H1 (cell line): ENCODE measurements at regions not wholly inside any gene's neighbourhood (a gene's known extent, or its start where the extent isn't known, plus 50 kb on each side); places are given as distances from the start of the nearest gene placed in this dataset.

ENCODE experiments used
- CTCF ChIA-PET: fragments of 300-600 bp; sonication (Branson Sonifier 250); formaldehyde crosslinking; loops from one replicate; lab custom pipeline; 2021; ENCODE audit not compliant: partially characterized antibody; lab: Charles Lee
- POLR2A ChIA-PET: fragments of 300-600 bp; sonication (Branson Sonifier 250); formaldehyde crosslinking; loops from one replicate; lab custom pipeline; 2021; ENCODE audit warnings: inconsistent platforms; ENCODE audit not compliant: partially characterized antibody; lab: Charles Lee
- DNase-seq, 2 experiments: peaks; one replicate each; pipeline versions ENCODE4 v3.0.0 to v3.0.0-alpha.2; 2010 to 2022; ENCODE audit warnings: low spot score in 2 of 2, low read depth in 1 of 2, mixed read lengths in 1 of 2
- FAIRE-seq: peaks from 2 replicates; lab custom pipeline; 2011; peaks lifted over from hg19 to GRCh38; lab: Jason Lieb, UNC
- H2AFZ ChIP-seq: 2 replicates; pipeline ENCODE4 v1.8.1; 2012; ENCODE audit warnings: low read length, inconsistent platforms
- H2AK5ac ChIP-seq: 2 replicates; pipeline ENCODE4 v1.6.1; 2013; ENCODE audit warnings: low read depth, low read length
- H2BK120ac ChIP-seq: replicated peaks from 2 replicates; pipeline ENCODE3; 2013; ENCODE audit warnings: low read depth, low read length, inconsistent platforms
- H2BK12ac ChIP-seq: 2 replicates; pipeline ENCODE4 v1.6.1; 2013; ENCODE audit warnings: low read depth, low read length
- H2BK15ac ChIP-seq: 2 replicates; pipeline ENCODE4 v1.6.1; 2013; ENCODE audit warnings: low read length
- H2BK20ac ChIP-seq: 2 replicates; pipeline ENCODE4 v1.6.1; 2013; ENCODE audit warnings: low read length
- H2BK5ac ChIP-seq: 2 replicates; pipeline ENCODE4 v1.6.1; 2013; ENCODE audit warnings: low read depth, low read length
- H3K14ac ChIP-seq: 2 replicates; pipeline ENCODE4 v1.6.1; 2013; ENCODE audit warnings: inconsistent platforms; ENCODE audit not compliant: insufficient read length
- H3K18ac ChIP-seq: 2 replicates; pipeline ENCODE4 v1.6.1; 2013; ENCODE audit warnings: low read length; ENCODE audit errors: extremely low read depth
- H3K23ac ChIP-seq: 2 replicates; pipeline ENCODE4 v1.6.1; 2013; ENCODE audit warnings: inconsistent platforms; ENCODE audit not compliant: insufficient read length
- H3K23me2 ChIP-seq: 2 replicates; pipeline ENCODE4 v1.6.1; 2013; ENCODE audit warnings: low read depth, low read length
- H3K27ac ChIP-seq: 2 replicates; pipeline ENCODE4 v1.6.1; 2011; ENCODE audit warnings: low read depth, low read length, inconsistent platforms
- H3K27me3 ChIP-seq, 4 experiments: replicated peaks in 1 of 4; 1 replicate in 1 of 4; 2 replicates in 3 of 4; pipeline versions ENCODE4 v1.6.1 to v1.8.1; 2011 to 2013; ENCODE audit warnings: low read length in 3 of 4, mild to moderate bottlenecking in 3 of 4, inconsistent platforms in 2 of 4, mixed read lengths in 2 of 4, moderate library complexity in 1 of 4; ENCODE audit not compliant: control insufficient read depth in 3 of 4, insufficient read depth in 3 of 4; ENCODE audit errors: extremely low read depth in 1 of 4
- H3K36me3 ChIP-seq, 4 experiments: 2 replicates each; pipeline versions ENCODE4 v1.6.1 to v1.8.1; 2011 to 2013; ENCODE audit warnings: mild to moderate bottlenecking in 4 of 4, low read length in 3 of 4, moderate library complexity in 2 of 4, control low read depth in 1 of 4, inconsistent platforms in 1 of 4; ENCODE audit not compliant: insufficient read depth in 4 of 4, control insufficient read depth in 2 of 4
- H3K4ac ChIP-seq: replicated peaks from 2 replicates; pipeline ENCODE3; 2013; ENCODE audit warnings: low read length, low read depth, mixed read lengths, inconsistent platforms; ENCODE audit not compliant: insufficient read length
- H3K4me1 ChIP-seq, 4 experiments: replicated peaks in 1 of 4; 1 replicate in 1 of 4; 2 replicates in 3 of 4; pipeline versions ENCODE4 v1.6.1 to v1.8.1; 2011 to 2013; ENCODE audit warnings: low read length in 3 of 4, inconsistent platforms in 2 of 4, mixed read lengths in 1 of 4; ENCODE audit not compliant: insufficient read depth in 4 of 4, control insufficient read depth in 3 of 4
- H3K4me2 ChIP-seq, 2 experiments: 2 replicates each; pipeline versions ENCODE4 v1.6.1 to v1.8.1; 2011 to 2013; ENCODE audit warnings: low read depth in 2 of 2, low read length in 2 of 2, control low read depth in 1 of 2, inconsistent platforms in 1 of 2, mild to moderate bottlenecking in 1 of 2; ENCODE audit not compliant: insufficient read depth in 1 of 2
- H3K4me3 ChIP-seq, 4 experiments: fragments of 200-600, 300-600 bp in 1 of 4; sonication (generic), shearing (Covaris generic), sonication (Bioruptor Twin) in 1 of 4; 2 replicates each; pipeline versions ENCODE4 v1.5.1 to v1.8.1; 2011 to 2016; ENCODE audit warnings: low read length in 4 of 4, low read depth in 3 of 4, control low read depth in 2 of 4, inconsistent platforms in 2 of 4, mild to moderate bottlenecking in 2 of 4, mixed read lengths in 1 of 4, moderate library complexity in 1 of 4; ENCODE audit not compliant: insufficient read depth in 2 of 4; ENCODE audit errors: extremely low read depth in 1 of 4
- H3K56ac ChIP-seq: replicated peaks from 2 replicates; pipeline ENCODE3; 2013; ENCODE audit warnings: low read depth, mild to moderate bottlenecking, mixed read lengths, low read length, inconsistent platforms; ENCODE audit not compliant: insufficient read length
- H3K79me1 ChIP-seq: 2 replicates; pipeline ENCODE4 v1.6.1; 2013; ENCODE audit warnings: low read depth, low read length, control low read depth
- H3K79me2 ChIP-seq, 2 experiments: 2 replicates each; pipeline versions ENCODE4 v1.6.1 to v1.8.1; 2012 to 2013; ENCODE audit warnings: low read length in 2 of 2, mild to moderate bottlenecking in 2 of 2, inconsistent platforms in 1 of 2; ENCODE audit not compliant: insufficient read depth in 2 of 2, control insufficient read depth in 1 of 2
- H3K9ac ChIP-seq, 4 experiments: replicated peaks in 1 of 4; 1 replicate in 1 of 4; 2 replicates in 3 of 4; pipeline versions ENCODE4 v1.6.1 to v1.8.1; 2011 to 2013; ENCODE audit warnings: low read depth in 3 of 4, low read length in 3 of 4, control low read depth in 2 of 4, mild to moderate bottlenecking in 2 of 4, moderate library complexity in 2 of 4, inconsistent platforms in 1 of 4; ENCODE audit errors: extremely low read depth in 1 of 4
- H3K9me3 ChIP-seq, 2 experiments: 2 replicates each; pipeline versions ENCODE4 v1.6.1 to v1.8.1; 2012 to 2013; ENCODE audit warnings: mild to moderate bottlenecking in 2 of 2, moderate library complexity in 2 of 2, control low read depth in 1 of 2, inconsistent platforms in 1 of 2, low read depth in 1 of 2, low read length in 1 of 2, mixed read lengths in 1 of 2; ENCODE audit not compliant: insufficient read depth in 2 of 2
- H4K20me1 ChIP-seq, 2 experiments: replicated peaks in 1 of 2; 2 replicates each; pipeline versions ENCODE3 to v1.8.1; 2011 to 2013; ENCODE audit warnings: inconsistent platforms in 2 of 2, low read length in 2 of 2, mild to moderate bottlenecking in 1 of 2; ENCODE audit not compliant: insufficient read depth in 2 of 2, control insufficient read depth in 1 of 2
- H4K5ac ChIP-seq: 2 replicates; pipeline ENCODE4 v1.6.1; 2013; ENCODE audit warnings: low read length, low read depth, mixed read lengths, inconsistent platforms; ENCODE audit not compliant: insufficient read length
- H4K8ac ChIP-seq: 2 replicates; pipeline ENCODE4 v1.8.0; 2013; ENCODE audit warnings: mild to moderate bottlenecking, moderate library complexity, low read length, inconsistent platforms; ENCODE audit not compliant: insufficient read depth; ENCODE audit errors: extremely low read depth
- H4K91ac ChIP-seq: replicated peaks from 2 replicates; pipeline ENCODE3; 2013; ENCODE audit warnings: low read length, mixed read lengths, inconsistent platforms; ENCODE audit not compliant: insufficient read length
- TAF1 ChIP-seq: IDR thresholded peaks from 2 replicates; pipeline ENCODE4 v1.6.1; 2011; ENCODE audit warnings: mild to moderate bottlenecking, low read depth, low read length
- WGBS, 2 experiments: shearing (Covaris generic) in 1 of 2; methylation state at CpG; one replicate each; pipeline versions ENCODE4 v1.1.6 to v1.1.7; 2013 to 2015; ENCODE audit warnings: low lambda C conversion rate in 2 of 2, mixed read lengths in 2 of 2, inconsistent platforms in 1 of 2, low coverage in 1 of 2, missing lambda C conversion rate in 1 of 2; ENCODE audit not compliant: insufficient replicate concordance in 2 of 2, insufficient coverage in 1 of 2, insufficient read length in 1 of 2; ENCODE audit errors: extremely low coverage in 1 of 2, missing lambda C conversion rate in 1 of 2; 5-methylcytosine and 5-hydroxymethylcytosine counted together

- no peak overlapping the region for H4K8ac ChIP-seq
- TF ChIP-seq TAF1 = no peak
- TF ChIP-seq, all 59 proteins: peak for 0
- Histone ChIP-seq H3K36me3 (no peaks in the 10 kb centered on the region), H3K4me2 (no peak overlapping the region), H3K56ac (no peak overlapping the region), H4K5ac (no peak overlapping the region), H3K9me3 (no peaks in the 10 kb centered on the region), H2BK20ac (no peak overlapping the region), H4K20me1 (no peaks in the 10 kb centered on the region), H3K9ac (no peak overlapping the region), H2BK120ac (no peak overlapping the region), H2AFZ (no peak overlapping the region), H2BK12ac (no peak overlapping the region), H3K18ac (no peak overlapping the region), H2BK5ac (no peak overlapping the region), H3K14ac (no peak overlapping the region), H3K27ac (no peak overlapping the region), H2BK15ac (no peak overlapping the region), H3K4ac (no peak overlapping the region), H3K23ac (no peak overlapping the region), H3K27me3 (no peaks in the 10 kb centered on the region), H4K91ac (no peak overlapping the region), H2AK5ac (no peak overlapping the region), H3K79me2 (no peaks in the 10 kb centered on the region), H3K4me3 (no peak overlapping the region), H3K4me1 (no peaks in the 10 kb centered on the region), H3K79me1 (no peaks in the 10 kb centered on the region), H3K23me2 (peaks cover 1% of the 10 kb centered on the region; the same call in 1 of the 2 replicates)
- WGBS, 2 experiments = 89% methylated on average over 4 of the region's 4 CpGs; no CpG with 5 or more reads in 1 of the 2 experiments
- CTCF ChIA-PET = no interaction called here
- POLR2A ChIA-PET = no interaction called here
- no peak for DNase-seq
- no peak for FAIRE-seq
Measured at GRCh38 chr22:34427436-34427835, 507.2 kb upstream of the LARGE1 start.
